Lung (tissue), 11 donors: ENCODE measurements at regions not wholly inside any gene's neighbourhood (a gene's known extent, or its start where the extent isn't known, plus 50 kb on each side); places are given as distances from the start of the nearest gene placed in this dataset.
"Not testable (repeated sequence)": the region's sequence is repeated elsewhere in the genome, so short reads cannot be mapped to it uniquely, and the experiment has no call there.

Experiments
- ATAC-seq: fragments of 200-7000 bp; cut with Tn5 transposase; one replicate; pipeline ENCODE4 v1.9.1; 2020; ENCODE audit warnings: moderate number of reproducible peaks; ENCODE audit not compliant: insufficient read depth, low FRiP score
- DNase-seq, 3 donors: peaks; one replicate each; pipeline ENCODE4 v3.0.0-alpha.2; 2013 to 2017
- H3K27ac ChIP-seq, 2 donors: one replicate each; pipeline ENCODE4 v1.5.1; 2013; ENCODE audit warnings: mild to moderate bottlenecking in 2 of 2, moderate library complexity in 2 of 2, control low read depth in 1 of 2, inconsistent platforms in 1 of 2, low read depth in 1 of 2, low read length in 1 of 2
- H3K27me3 ChIP-seq, 3 donors: one replicate each; pipeline ENCODE4 v1.5.1; 2013; ENCODE audit warnings: low read length in 2 of 3; ENCODE audit not compliant: control insufficient read depth in 3 of 3, insufficient read depth in 3 of 3
- H3K36me3 ChIP-seq, 4 donors: one replicate each; pipeline ENCODE4 v1.5.1; 2013; ENCODE audit warnings: low read length in 4 of 4, mild to moderate bottlenecking in 1 of 4, moderate library complexity in 1 of 4; ENCODE audit not compliant: control insufficient read depth in 4 of 4, insufficient read depth in 4 of 4
- H3K4me1 ChIP-seq, 5 donors: one replicate each; pipeline ENCODE4 v1.5.1; 2013; ENCODE audit warnings: low read length in 5 of 5, mild to moderate bottlenecking in 2 of 5, moderate library complexity in 1 of 5; ENCODE audit not compliant: control insufficient read depth in 5 of 5, insufficient read depth in 5 of 5
- H3K4me3 ChIP-seq: one replicate; pipeline ENCODE4 v1.5.1; 2013; ENCODE audit warnings: mild to moderate bottlenecking, control low read depth, moderate library complexity
- H3K9ac ChIP-seq, 2 donors: one replicate each; pipeline ENCODE4 v1.5.1; 2013; ENCODE audit warnings: low read length in 2 of 2, control low read depth in 1 of 2; ENCODE audit not compliant: insufficient read depth in 1 of 2
- H3K9me3 ChIP-seq, 4 donors: one replicate each; pipeline ENCODE4 v1.5.1; 2013; ENCODE audit warnings: low read length in 3 of 4, mild to moderate bottlenecking in 1 of 4, moderate library complexity in 1 of 4; ENCODE audit not compliant: control insufficient read depth in 4 of 4, insufficient read depth in 3 of 4
- WGBS, 2 donors: extraction: QIAGEN DNeasy Blood & Tissue Kit; methylation state at CpG; one replicate each; pipeline ENCODE4 v1.1.7; 2013; 5-methylcytosine and 5-hydroxymethylcytosine counted together
- TF ChIP-seq, protein P1 (sequence below): IDR thresholded peaks from 2 replicates; pipeline ENCODE4 v1.5.1; 2012; ENCODE audit warnings: mild to moderate bottlenecking; ENCODE audit errors: control extremely low read depth, extremely low read depth
- donor health status: control.
- donor health status: control.
- donor health status: Bipolar disorder and iron deficiency.
- donor health status: healthy.
- donor health status: DM: yes; HTN: yes; CAD: no.

DNA sequence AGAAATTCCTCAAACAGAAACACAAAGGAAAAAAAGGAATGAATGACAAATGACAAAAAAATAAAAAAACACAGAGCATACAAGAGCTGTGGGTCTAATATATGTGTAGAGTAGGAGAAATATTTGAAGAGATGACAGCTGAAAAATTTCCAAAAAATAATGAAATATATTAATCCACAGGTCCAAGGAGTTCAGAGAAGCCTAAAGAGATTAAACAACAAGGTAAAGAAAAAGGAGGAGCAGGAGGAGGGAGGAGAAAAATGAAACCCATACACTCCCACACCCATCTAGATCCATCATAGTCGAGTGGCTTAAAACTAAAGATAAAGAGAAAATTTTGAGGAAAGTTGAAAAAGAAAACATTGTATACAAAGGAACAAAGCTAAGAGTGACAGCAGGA lies 182.4 kb upstream of the MAP3K1 start:
- Histone ChIP-seq H3K9me3 (peaks cover 0 to 3% (median 0%) of the 10 kb centered on the region in 4 donors), H3K27me3 (no peaks in the 10 kb centered on the region), H3K36me3 (no peaks in the 10 kb centered on the region), H3K4me1 (peaks cover 0 to 2% (median under 1%) of the 10 kb centered on the region in 5 donors), H3K4me3 (no peak overlapping the region), H3K9ac (no peak overlapping the region), H3K27ac (no peak overlapping the region)
- no peak for ATAC-seq
- no peak for DNase-seq
- TF ChIP-seq, protein P1, sequence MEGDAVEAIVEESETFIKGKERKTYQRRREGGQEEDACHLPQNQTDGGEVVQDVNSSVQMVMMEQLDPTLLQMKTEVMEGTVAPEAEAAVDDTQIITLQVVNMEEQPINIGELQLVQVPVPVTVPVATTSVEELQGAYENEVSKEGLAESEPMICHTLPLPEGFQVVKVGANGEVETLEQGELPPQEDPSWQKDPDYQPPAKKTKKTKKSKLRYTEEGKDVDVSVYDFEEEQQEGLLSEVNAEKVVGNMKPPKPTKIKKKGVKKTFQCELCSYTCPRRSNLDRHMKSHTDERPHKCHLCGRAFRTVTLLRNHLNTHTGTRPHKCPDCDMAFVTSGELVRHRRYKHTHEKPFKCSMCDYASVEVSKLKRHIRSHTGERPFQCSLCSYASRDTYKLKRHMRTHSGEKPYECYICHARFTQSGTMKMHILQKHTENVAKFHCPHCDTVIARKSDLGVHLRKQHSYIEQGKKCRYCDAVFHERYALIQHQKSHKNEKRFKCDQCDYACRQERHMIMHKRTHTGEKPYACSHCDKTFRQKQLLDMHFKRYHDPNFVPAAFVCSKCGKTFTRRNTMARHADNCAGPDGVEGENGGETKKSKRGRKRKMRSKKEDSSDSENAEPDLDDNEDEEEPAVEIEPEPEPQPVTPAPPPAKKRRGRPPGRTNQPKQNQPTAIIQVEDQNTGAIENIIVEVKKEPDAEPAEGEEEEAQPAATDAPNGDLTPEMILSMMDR = no peak
- 77 to 86% methylated on average over 1 of the region's 1 CpG for WGBS, 2 donors

DNA sequence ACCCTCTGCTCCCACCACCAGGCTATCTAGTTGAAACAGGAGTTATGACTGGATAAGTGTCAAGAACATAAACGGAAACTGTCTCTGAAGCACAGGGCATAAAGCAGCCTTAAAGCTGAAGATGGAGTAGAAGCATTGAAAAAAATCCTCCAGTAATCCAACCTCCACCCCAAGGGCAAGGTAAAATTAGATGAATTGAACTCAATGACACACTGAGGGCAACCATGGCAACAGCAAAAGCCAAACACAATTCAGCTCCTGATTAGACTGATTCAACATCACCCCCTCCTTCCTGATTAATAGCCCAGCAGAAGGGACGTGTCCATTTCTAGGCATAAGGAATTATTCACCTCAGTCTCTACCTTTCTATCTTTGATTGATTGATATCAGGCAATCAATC lies 183.2 kb upstream of the MAP3K1 start:
- Histone ChIP-seq H3K27ac (no peak overlapping the region), H3K9me3 (peaks cover 0 to 3% (median 0%) of the 10 kb centered on the region in 4 donors), H3K27me3 (no peaks in the 10 kb centered on the region), H3K4me3 (no peak overlapping the region), H3K9ac (no peak overlapping the region), H3K36me3 (no peaks in the 10 kb centered on the region), H3K4me1 (peaks cover 0 to 2% (median 0%) of the 10 kb centered on the region in 5 donors)
- no peak for ATAC-seq
- DNase-seq = no peak
- WGBS, 2 donors = 63 to 94% methylated on average over 2 of the region's 2 CpGs
- TF ChIP-seq, protein P1 = no peak

DNA sequence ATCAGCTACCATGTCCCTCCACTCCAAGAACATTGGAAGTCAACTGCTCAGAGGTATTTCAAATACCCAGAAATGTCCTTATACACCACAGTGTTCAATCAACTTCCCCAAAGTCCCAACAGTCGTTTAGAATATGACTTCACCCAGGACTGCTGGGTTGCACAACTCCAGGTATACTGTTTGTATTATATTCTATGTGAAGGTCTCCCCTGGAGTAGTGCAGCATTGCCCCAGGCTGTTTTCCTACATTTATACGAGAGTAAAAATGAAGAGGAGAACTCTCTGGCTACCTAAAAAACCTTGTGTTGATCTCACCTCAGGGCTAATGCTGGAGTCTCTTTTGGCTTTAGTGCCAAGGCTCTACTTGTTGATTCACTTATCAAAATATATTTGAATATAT lies 183.6 kb upstream of the MAP3K1 start:
- DNase-seq (no peak), ATAC-seq (no peak)
- Histone ChIP-seq H3K4me3 (no peak overlapping the region), H3K27me3 (no peaks in the 10 kb centered on the region), H3K9ac (no peak overlapping the region), H3K27ac (no peak overlapping the region), H3K36me3 (no peaks in the 10 kb centered on the region), H3K4me1 (peaks cover 0 to 2% (median 0%) of the 10 kb centered on the region in 5 donors), H3K9me3 (peaks cover 0 to 3% (median 0%) of the 10 kb centered on the region in 4 donors)
- WGBS, 2 donors = 53 to 60% methylated on average over 2 of the region's 2 CpGs
- TF ChIP-seq, protein P1 = no peak

DNA sequence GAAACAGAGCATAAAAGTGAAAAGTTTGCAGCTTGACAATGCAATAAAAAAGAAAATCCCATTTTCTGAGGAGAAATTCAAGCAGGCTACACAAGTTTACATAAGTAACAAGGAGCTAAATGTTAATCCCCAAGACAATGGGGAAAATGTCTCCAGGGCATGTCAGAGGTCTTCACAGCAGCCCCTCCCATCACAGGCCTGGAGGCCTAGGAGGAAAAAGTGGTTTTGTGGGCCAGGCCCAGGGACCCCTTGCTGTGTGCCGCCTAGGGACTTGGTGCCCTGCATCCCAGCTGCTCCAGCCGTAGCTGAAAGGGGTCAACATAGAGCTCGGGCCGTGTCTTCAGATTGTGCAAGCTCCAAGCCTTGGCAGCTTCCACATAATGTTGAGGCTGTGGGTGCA lies 186.7 kb upstream of the MAP3K1 start:
- WGBS, 2 donors = 97 to 99% methylated on average over 4 of the region's 4 CpGs

More for the DNA sequence above, 186.7 kb upstream of the MAP3K1 start:
- ATAC-seq, H3K36me3 ChIP-seq, DNase-seq, H3K9ac ChIP-seq, H3K4me3 ChIP-seq, H3K27ac ChIP-seq, H3K4me1 ChIP-seq, H3K27me3 ChIP-seq, H3K9me3 ChIP-seq: not testable (repeated sequence)
